Astrocyte (in vitro differentiated cells and primary cell): ENCODE measurements at regions not wholly inside any gene's neighbourhood (a gene's known extent, or its start where the extent isn't known, plus 50 kb on each side); places are given as distances from the start of the nearest gene placed in this dataset.

Source experiments
- EZH2 ChIP-seq: IDR thresholded peaks from 2 replicates; pipeline ENCODE4 v1.6.1; 2012; ENCODE audit warnings: mild to moderate bottlenecking, low read length, inconsistent platforms; ENCODE audit not compliant: insufficient read depth
- TF ChIP-seq, protein P1 (sequence below): IDR thresholded peaks from 2 replicates; pipeline ENCODE4 v1.5.1; 2011; ENCODE audit warnings: low read depth, mild to moderate bottlenecking, inconsistent platforms, low read length, moderate library complexity; ENCODE audit not compliant: insufficient read depth

DNA sequence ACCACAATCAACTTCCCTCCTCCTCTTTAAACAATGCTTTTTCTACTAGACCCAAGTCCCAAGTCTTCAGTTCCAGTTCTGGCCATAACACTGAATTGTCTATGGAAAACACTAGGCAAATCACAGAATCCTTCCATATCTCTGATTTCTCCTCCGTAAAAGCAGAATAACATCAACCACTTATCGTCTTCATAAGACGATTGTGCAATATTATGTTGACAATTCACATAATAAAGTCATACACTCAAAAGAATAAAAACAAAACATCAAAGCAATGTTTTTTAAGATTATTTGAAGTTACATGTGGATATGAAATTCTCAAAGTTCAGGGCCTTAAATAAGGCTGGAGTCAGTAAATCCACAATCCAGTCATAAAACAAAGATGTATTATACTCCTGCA is 84.4 kb downstream of the MTERF1 start:
- TF ChIP-seq, protein P1, sequence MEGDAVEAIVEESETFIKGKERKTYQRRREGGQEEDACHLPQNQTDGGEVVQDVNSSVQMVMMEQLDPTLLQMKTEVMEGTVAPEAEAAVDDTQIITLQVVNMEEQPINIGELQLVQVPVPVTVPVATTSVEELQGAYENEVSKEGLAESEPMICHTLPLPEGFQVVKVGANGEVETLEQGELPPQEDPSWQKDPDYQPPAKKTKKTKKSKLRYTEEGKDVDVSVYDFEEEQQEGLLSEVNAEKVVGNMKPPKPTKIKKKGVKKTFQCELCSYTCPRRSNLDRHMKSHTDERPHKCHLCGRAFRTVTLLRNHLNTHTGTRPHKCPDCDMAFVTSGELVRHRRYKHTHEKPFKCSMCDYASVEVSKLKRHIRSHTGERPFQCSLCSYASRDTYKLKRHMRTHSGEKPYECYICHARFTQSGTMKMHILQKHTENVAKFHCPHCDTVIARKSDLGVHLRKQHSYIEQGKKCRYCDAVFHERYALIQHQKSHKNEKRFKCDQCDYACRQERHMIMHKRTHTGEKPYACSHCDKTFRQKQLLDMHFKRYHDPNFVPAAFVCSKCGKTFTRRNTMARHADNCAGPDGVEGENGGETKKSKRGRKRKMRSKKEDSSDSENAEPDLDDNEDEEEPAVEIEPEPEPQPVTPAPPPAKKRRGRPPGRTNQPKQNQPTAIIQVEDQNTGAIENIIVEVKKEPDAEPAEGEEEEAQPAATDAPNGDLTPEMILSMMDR: no peak
- TF ChIP-seq EZH2: no peak
